Keratinocyte (primary cell): ENCODE measurements at regions not wholly inside any gene's neighbourhood (a gene's known extent, or its start where the extent isn't known, plus 50 kb on each side); places are given as distances from the start of the nearest gene placed in this dataset.

Experiments used
- DNase-seq: peaks from one replicate; pipeline ENCODE4 v3.0.0-alpha.2; 2011; ENCODE audit warnings: low read depth, missing footprints, low spot score
- FAIRE-seq: peaks from 2 replicates; lab custom pipeline; 2011; peaks lifted over from hg19 to GRCh38; lab: Jason Lieb, UNC
- H2AFZ ChIP-seq: 2 replicates; pipeline ENCODE4 v1.6.0; 2012; ENCODE audit warnings: low read length, control low read depth, inconsistent platforms; ENCODE audit not compliant: control insufficient read depth
- H3K27ac ChIP-seq: 2 replicates; pipeline ENCODE4 v1.5.1; 2011; ENCODE audit warnings: low read length; ENCODE audit not compliant: control insufficient read depth, insufficient read depth
- H3K27me3 ChIP-seq: 3 replicates; pipeline ENCODE4 v1.6.0; 2011; ENCODE audit warnings: low read length; ENCODE audit not compliant: control insufficient read depth, insufficient read depth; ENCODE audit errors: extremely low read depth
- H3K36me3 ChIP-seq, 2 experiments: 2 replicates in 1 of 2; 3 replicates in 1 of 2; pipeline ENCODE4 v1.5.1; 2011; ENCODE audit warnings: low read length in 2 of 2, mild to moderate bottlenecking in 1 of 2; ENCODE audit not compliant: control insufficient read depth in 2 of 2, insufficient read depth in 2 of 2; ENCODE audit errors: extremely low read depth in 1 of 2
- H3K4me1 ChIP-seq: 3 replicates; pipeline ENCODE4 v1.5.1; 2011; ENCODE audit warnings: low read length; ENCODE audit not compliant: control insufficient read depth, insufficient read depth; ENCODE audit errors: extremely low read depth
- H3K4me2 ChIP-seq: 3 replicates; pipeline ENCODE4 v1.6.0; 2011; ENCODE audit warnings: low read depth, low read length; ENCODE audit not compliant: control insufficient read depth, insufficient read depth; ENCODE audit errors: extremely low read depth
- H3K4me3 ChIP-seq, 3 experiments: fragments of 200-600 bp in 1 of 3; sonication (generic) in 1 of 3; 2 replicates in 2 of 3; 3 replicates in 1 of 3; pipeline ENCODE4 v1.5.1; 2011 to 2016; ENCODE audit warnings: low read length in 3 of 3, mild to moderate bottlenecking in 3 of 3, control low read depth in 2 of 3, inconsistent platforms in 1 of 3, low read depth in 1 of 3, mixed read lengths in 1 of 3, mixed run types in 1 of 3, moderate library complexity in 1 of 3; ENCODE audit not compliant: control insufficient read depth in 2 of 3, insufficient read depth in 2 of 3; ENCODE audit errors: extremely low read depth in 1 of 3
- H3K79me2 ChIP-seq: 2 replicates; pipeline ENCODE4 v1.6.0; 2012; ENCODE audit warnings: low read length; ENCODE audit not compliant: control insufficient read depth, insufficient read depth
- H3K9ac ChIP-seq: 3 replicates; pipeline ENCODE4 v1.6.0; 2011; ENCODE audit warnings: low read length; ENCODE audit not compliant: control insufficient read depth, insufficient read depth; ENCODE audit errors: extremely low read depth
- H3K9me1 ChIP-seq: 3 replicates; pipeline ENCODE4 v1.6.0; 2011; ENCODE audit warnings: low read length; ENCODE audit not compliant: control insufficient read depth, insufficient read depth; ENCODE audit errors: extremely low read depth
- H3K9me3 ChIP-seq: 2 replicates; pipeline ENCODE4 v1.5.1; 2012; ENCODE audit warnings: low read depth, low read length; ENCODE audit not compliant: control insufficient read depth
- H4K20me1 ChIP-seq: 3 replicates; pipeline ENCODE4 v1.6.0; 2011; ENCODE audit warnings: low read length; ENCODE audit not compliant: control insufficient read depth, insufficient read depth; ENCODE audit errors: extremely low read depth
- EZH2 ChIP-seq: IDR thresholded peaks from one replicate; pipeline ENCODE4 v1.6.1; 2012; ENCODE audit warnings: inconsistent platforms, mild to moderate bottlenecking, low read length, moderate library complexity
- dilution Hi-C: fragments of 300-500 bp; cut with MboI; formaldehyde crosslinking; loops from one replicate; pipeline ENCODE4 v1.7.0; 2020; ENCODE audit warnings: low sequenced_read_pairs; ENCODE audit not compliant: extremely low pct_ligation_motif_present
- TF ChIP-seq, protein P1 (sequence below), 3 experiments: IDR thresholded peaks in 1 of 3; conservative IDR thresholded peaks in 1 of 3; optimal IDR thresholded peaks in 1 of 3; 2 replicates in 2 of 3; 3 replicates in 1 of 3; pipeline versions ENCODE3 to v1.5.1; 2011; ENCODE audit warnings: low read length in 3 of 3, mild to moderate bottlenecking in 3 of 3, moderate library complexity in 2 of 3, control low read depth in 1 of 3, inconsistent platforms in 1 of 3; ENCODE audit not compliant: insufficient read depth in 2 of 3; ENCODE audit errors: extremely low read depth in 1 of 3

DNA sequence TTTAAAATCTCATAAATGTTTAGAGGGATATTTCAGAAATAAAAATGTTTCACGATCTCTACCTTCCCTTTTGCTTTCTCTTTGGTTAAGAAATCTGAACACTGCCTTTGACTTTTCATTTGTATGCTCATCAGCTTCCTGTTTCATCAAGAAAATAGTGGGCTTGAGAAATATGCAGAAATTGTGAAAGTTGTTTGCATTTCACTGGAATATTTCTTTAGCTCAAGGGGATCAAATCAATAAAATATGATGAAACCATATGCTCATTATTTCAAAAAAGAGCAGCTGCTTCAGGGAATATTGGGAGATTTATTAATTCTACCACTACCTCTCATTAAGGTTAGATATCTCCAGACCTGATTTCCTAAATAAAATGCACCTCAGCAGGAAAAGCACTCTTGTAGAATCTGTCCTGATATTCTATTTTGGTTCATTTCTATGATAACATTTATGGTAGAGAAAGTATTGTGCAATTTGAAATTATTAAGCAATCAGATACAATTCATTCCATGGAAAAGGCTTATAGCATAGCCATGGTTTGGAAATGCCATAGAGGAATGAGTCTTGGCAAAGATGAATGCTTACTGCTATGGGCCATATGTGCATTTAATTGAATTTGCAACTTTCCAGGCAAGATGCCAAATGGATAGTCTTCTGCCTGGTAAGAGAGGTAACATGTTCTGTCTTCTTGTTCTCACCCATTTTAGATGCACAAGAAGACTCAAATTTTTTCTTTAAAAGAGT is 212.6 kb upstream of the SLC16A7 start:
- H3K27me3 ChIP-seq = no peaks in the 10 kb centered on the region
- H3K79me2 ChIP-seq = no peaks in the 10 kb centered on the region
- peaks cover 4% of the 10 kb centered on the region for H3K4me1 ChIP-seq
- no peak for DNase-seq
- H3K9me1 ChIP-seq = no peaks in the 10 kb centered on the region
- dilution Hi-C loops = no loop called here
- H2AFZ ChIP-seq = no peak overlapping the region
- no peaks in the 10 kb centered on the region for H3K36me3 ChIP-seq
- H3K4me2 ChIP-seq = no peak overlapping the region
- no peak overlapping the region for H3K27ac ChIP-seq
- H3K9ac ChIP-seq = no peak overlapping the region
- no peaks in the 10 kb centered on the region for H4K20me1 ChIP-seq
- no peak for TF ChIP-seq EZH2
- TF ChIP-seq, protein P1, sequence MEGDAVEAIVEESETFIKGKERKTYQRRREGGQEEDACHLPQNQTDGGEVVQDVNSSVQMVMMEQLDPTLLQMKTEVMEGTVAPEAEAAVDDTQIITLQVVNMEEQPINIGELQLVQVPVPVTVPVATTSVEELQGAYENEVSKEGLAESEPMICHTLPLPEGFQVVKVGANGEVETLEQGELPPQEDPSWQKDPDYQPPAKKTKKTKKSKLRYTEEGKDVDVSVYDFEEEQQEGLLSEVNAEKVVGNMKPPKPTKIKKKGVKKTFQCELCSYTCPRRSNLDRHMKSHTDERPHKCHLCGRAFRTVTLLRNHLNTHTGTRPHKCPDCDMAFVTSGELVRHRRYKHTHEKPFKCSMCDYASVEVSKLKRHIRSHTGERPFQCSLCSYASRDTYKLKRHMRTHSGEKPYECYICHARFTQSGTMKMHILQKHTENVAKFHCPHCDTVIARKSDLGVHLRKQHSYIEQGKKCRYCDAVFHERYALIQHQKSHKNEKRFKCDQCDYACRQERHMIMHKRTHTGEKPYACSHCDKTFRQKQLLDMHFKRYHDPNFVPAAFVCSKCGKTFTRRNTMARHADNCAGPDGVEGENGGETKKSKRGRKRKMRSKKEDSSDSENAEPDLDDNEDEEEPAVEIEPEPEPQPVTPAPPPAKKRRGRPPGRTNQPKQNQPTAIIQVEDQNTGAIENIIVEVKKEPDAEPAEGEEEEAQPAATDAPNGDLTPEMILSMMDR (optimal IDR thresholded peaks at IDR 0.05 in 1 of 3, IDR thresholded peaks at IDR 0.05 in 1 of 3, conservative IDR thresholded peaks at IDR 0.05 in 1 of 3; ENCODE audit: extremely low read depth in 1 of 3, insufficient read depth in 2 of 3, low read length in 3 of 3) = no peak
- no peak overlapping the region for H3K4me3 ChIP-seq
- H3K9me3 ChIP-seq = no peaks in the 10 kb centered on the region
- FAIRE-seq = no peak

DNA sequence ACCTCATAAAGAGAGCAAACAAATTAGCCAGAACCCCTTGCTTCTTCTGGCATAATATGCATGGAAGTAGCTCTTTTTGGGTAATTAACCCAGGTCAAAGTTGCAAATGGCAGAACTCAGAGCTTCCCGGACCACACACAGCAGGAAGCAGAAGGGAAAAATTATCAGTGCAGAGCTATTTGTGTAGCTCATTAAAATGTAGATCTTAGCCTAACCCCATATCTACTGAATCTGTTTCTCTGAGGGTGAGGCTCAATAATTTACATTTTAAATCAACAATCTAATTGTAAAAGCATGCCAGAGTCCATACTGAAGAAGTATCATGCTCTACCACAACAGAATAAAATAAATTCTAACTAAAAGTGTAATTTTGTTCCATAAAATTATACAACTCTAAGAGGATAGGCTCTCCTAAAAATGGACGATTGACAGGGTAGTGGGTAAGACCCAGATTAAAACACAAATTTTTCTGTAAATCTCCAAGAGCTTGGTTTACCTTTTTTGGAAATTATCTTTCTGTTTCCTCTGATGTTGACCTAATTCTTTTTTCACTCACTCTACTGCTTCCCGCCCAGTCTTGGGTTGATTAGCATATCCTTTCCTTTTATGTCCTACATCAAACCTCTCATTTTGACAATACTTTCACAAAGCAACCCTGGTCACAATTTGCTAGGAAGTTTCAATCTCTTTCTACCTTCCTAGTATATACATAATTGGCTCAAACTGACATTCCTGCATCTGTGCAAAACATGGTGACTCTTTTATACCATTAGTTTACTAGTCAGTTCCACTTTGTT is 213.3 kb upstream of the SLC16A7 start:
- H3K4me2 ChIP-seq = no peak overlapping the region
- H3K4me3 ChIP-seq = no peak overlapping the region
- no peaks in the 10 kb centered on the region for H3K79me2 ChIP-seq
- H3K9me1 ChIP-seq = no peaks in the 10 kb centered on the region
- H3K27me3 ChIP-seq = no peaks in the 10 kb centered on the region
- peaks cover 4% of the 10 kb centered on the region for H3K4me1 ChIP-seq
- H2AFZ ChIP-seq = no peak overlapping the region
- no peak for DNase-seq
- H3K9ac ChIP-seq = no peak overlapping the region
- FAIRE-seq = no peak
- no peaks in the 10 kb centered on the region for H4K20me1 ChIP-seq
- H3K36me3 ChIP-seq = no peaks in the 10 kb centered on the region
- no peak for TF ChIP-seq EZH2
- TF ChIP-seq, protein P1 (optimal IDR thresholded peaks at IDR 0.05 in 1 of 3, IDR thresholded peaks at IDR 0.05 in 1 of 3, conservative IDR thresholded peaks at IDR 0.05 in 1 of 3; ENCODE audit: extremely low read depth in 1 of 3, insufficient read depth in 2 of 3, low read length in 3 of 3) = no peak
- H3K27ac ChIP-seq = no peak overlapping the region
- H3K9me3 ChIP-seq = no peaks in the 10 kb centered on the region
- dilution Hi-C loops = no loop called here
